ENCODE measurements at regions not wholly inside any gene's neighbourhood (a gene's known extent, or its start where the extent isn't known, plus 50 kb on each side); places are given as distances from the start of the nearest gene placed in this dataset.

DNA sequence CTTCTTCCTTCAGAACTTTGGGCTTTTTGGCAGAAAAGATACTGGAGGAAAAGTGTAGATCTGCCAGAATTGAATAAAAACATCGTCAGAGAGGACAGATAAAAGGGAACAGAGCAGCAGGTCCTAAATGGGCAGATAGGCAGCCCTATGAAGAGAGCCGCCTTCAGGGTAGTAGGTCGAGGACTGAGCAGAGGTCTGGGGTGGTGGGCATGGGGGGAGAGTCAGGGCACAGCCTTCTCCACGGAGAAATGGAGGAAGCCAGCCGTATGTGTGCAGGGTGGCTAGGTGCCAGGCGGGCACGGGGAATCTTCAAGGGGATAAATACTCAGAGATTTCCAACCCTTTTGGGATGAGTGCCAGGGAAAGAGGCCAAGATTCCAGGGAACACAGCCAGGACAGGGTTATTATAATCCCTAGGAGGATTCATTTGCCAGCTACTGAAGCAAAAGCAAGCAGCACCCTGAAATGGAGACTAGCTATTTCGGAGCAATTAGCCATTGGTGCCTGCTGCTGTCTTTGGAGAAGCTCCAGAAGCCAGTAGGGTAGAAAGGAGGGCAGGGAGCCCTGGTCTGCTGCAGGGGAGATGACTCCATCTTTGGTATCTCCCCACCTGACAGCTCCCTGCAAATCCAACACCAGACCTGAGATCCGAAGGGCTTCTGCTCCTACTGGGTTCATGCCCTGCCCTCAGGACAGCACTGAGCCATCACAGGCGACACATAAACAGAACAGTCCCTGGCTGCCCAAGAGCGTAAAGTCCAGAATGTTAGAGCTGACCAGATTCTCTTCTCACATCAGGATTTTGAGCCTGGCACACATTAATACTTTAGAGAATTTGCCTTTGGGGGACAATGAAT lies 174.5 kb upstream of the NTM start:
- DNase-seq: no peak
- no peak overlapping the region for H4K91ac ChIP-seq (ENCODE audit: insufficient read length, low read depth, low read length)

More for the DNA sequence above, 174.5 kb upstream of the NTM start:
- Histone ChIP-seq H3K27me3 (ENCODE audit: insufficient read depth, low read length) (no peaks in the 10 kb centered on the region), H3K4me2 (ENCODE audit: insufficient read depth, insufficient read length, low read length) (no peak overlapping the region), H4K20me1 (ENCODE audit: control insufficient read depth, insufficient read depth, insufficient read length) (no peaks in the 10 kb centered on the region), H2AK5ac (ENCODE audit: insufficient read length, low read length) (no peak overlapping the region), H3K79me2 (ENCODE audit: insufficient read depth, low read length) (no peaks in the 10 kb centered on the region), H2BK120ac (ENCODE audit: low read depth, low read length, poor library complexity, severe bottlenecking) (no peak overlapping the region), H4K8ac (replicated peaks; ENCODE audit: insufficient read length, low read depth, low read length) (no peak overlapping the region), H3K4ac (ENCODE audit: low read depth, low read length) (no peak overlapping the region), H2AFZ (ENCODE audit: low read length) (no peak overlapping the region), H4K5ac (ENCODE audit: insufficient read length, low read depth, low read length) (no peak overlapping the region), H3K9ac (ENCODE audit: extremely low read depth, insufficient read length, low read length) (no peak overlapping the region), H3K23ac (ENCODE audit: insufficient read length, low read depth, low read length) (no peak overlapping the region), H2BK12ac (ENCODE audit: insufficient read length, low read depth, low read length) (no peak overlapping the region), H3K4me1 (ENCODE audit: insufficient read depth, low read length) (no peaks in the 10 kb centered on the region), H3K79me1 (ENCODE audit: insufficient read depth, low read depth, low read length, poor library complexity, severe bottlenecking) (no peaks in the 10 kb centered on the region), H3K56ac (ENCODE audit: insufficient read length, low read depth, low read length) (no peak overlapping the region), H3K18ac (ENCODE audit: insufficient read length, low read depth, low read length) (no peak overlapping the region), H2BK5ac (ENCODE audit: insufficient read length, low read length) (no peak overlapping the region), H3T11ph (ENCODE audit: low read length) (no peak overlapping the region), H3K23me2 (ENCODE audit: insufficient read length, low read depth, low read length, poor library complexity, severe bottlenecking) (no peaks in the 10 kb centered on the region), H2BK20ac (ENCODE audit: low read depth, low read length, poor library complexity, severe bottlenecking) (no peak overlapping the region), H3K14ac (ENCODE audit: insufficient read depth, low read length) (no peak overlapping the region), H3K9me3 (ENCODE audit: control insufficient read depth, low read depth, low read length) (no peaks in the 10 kb centered on the region), H2BK15ac (ENCODE audit: low read depth, low read length) (no peak overlapping the region), H3K27ac (ENCODE audit: insufficient read length, low read depth, low read length) (no peak overlapping the region)
- no CpG with 5 or more reads among the region's 11 CpGs for WGBS (ENCODE audit: extremely low coverage, insufficient read length, low lambda C conversion rate)
- H3K27me3 Mint-ChIP-seq (ENCODE audit: low read depth): peaks cover 13% of the 10 kb centered on the region
- TF ChIP-seq CTCF (conservative IDR thresholded peaks at IDR 0.05): no peak
- H3K27ac Mint-ChIP-seq: no peak overlapping the region
- no peaks in the 10 kb centered on the region; a peak in 1 of 5 replicates for H3K9me3 Mint-ChIP-seq
- H3K4me1 Mint-ChIP-seq: peaks cover 19 to 20% of the 10 kb centered on the region in 2 experiments
- H3K4me3 Mint-ChIP-seq: no peak overlapping the region
- H3K36me3 Mint-ChIP-seq (ENCODE audit: insufficient read depth in 1 of 3, low read depth in 3 of 3): no peaks in the 10 kb centered on the region; a peak in 1 of 7 replicates

Data from H9 (cell line).